GM23338 (cell line): ENCODE measurements at regions not wholly inside any gene's neighbourhood (a gene's known extent, or its start where the extent isn't known, plus 50 kb on each side); places are given as distances from the start of the nearest gene placed in this dataset.

Experiments
- ATAC-seq: fragments of 200-7000 bp; cut with Tn5 transposase; 3 replicates; pipeline ENCODE4 v1.9.1; 2020
- DNase-seq: peaks from one replicate; pipeline ENCODE4 v3.0.0-alpha.2; 2015; ENCODE audit warnings: low spot score
- H2AFZ ChIP-seq: fragments of 200-600 bp; sonication (generic); 2 replicates; pipeline ENCODE4 v1.8.0; 2016; ENCODE audit warnings: antibody characterized with exemption, mild to moderate bottlenecking, moderate library complexity
- H3F3A ChIP-seq: fragments of 200-600 bp; sonication (generic); replicated peaks from 2 replicates; pipeline ENCODE4 v1.8.0; 2017; ENCODE audit warnings: antibody characterized with exemption, mixed run types, low read depth
- H3K27ac ChIP-seq: fragments of 200-600 bp; sonication (generic); 2 replicates; pipeline ENCODE4 v1.6.1; 2016; ENCODE audit warnings: low read depth
- H3K27me3 ChIP-seq: fragments of 200-600 bp; sonication (generic); 2 replicates; pipeline ENCODE4 v1.8.0; 2016; ENCODE audit warnings: mild to moderate bottlenecking, mixed run types, moderate library complexity; ENCODE audit not compliant: insufficient read depth
- H3K36me3 ChIP-seq: fragments of 200-600 bp; sonication (generic); 2 replicates; pipeline ENCODE4 v1.8.0; 2016; ENCODE audit warnings: mild to moderate bottlenecking; ENCODE audit not compliant: insufficient read depth
- H3K4me1 ChIP-seq: fragments of 200-600 bp; sonication (generic); 2 replicates; pipeline ENCODE4 v1.8.0; 2016; ENCODE audit warnings: mild to moderate bottlenecking, moderate library complexity; ENCODE audit not compliant: insufficient read depth
- H3K4me2 ChIP-seq: fragments of 200-600 bp; sonication (generic); 2 replicates; pipeline ENCODE4 v1.7.1; 2017; ENCODE audit warnings: mixed run types
- H3K4me3 ChIP-seq: fragments of 200-600 bp; sonication (generic); 2 replicates; pipeline ENCODE4 v1.6.1; 2016; ENCODE audit warnings: mixed run types
- H3K79me2 ChIP-seq: fragments of 200-600 bp; sonication (generic); replicated peaks from 2 replicates; pipeline ENCODE4 v1.8.0; 2017; ENCODE audit warnings: mild to moderate bottlenecking; ENCODE audit not compliant: insufficient read depth
- H3K9me2 ChIP-seq: fragments of 200-600 bp; sonication (generic); 2 replicates; pipeline ENCODE4 v1.8.0; 2017; ENCODE audit not compliant: insufficient read depth
- H4K20me1 ChIP-seq: fragments of 200-600 bp; sonication (generic); replicated peaks from 2 replicates; pipeline ENCODE4 v1.8.0; 2017; ENCODE audit warnings: mild to moderate bottlenecking; ENCODE audit not compliant: insufficient read depth
- H3K27ac Mint-ChIP-seq: 2 replicates; pipeline ENCODE4 v1.8.0; 2020; ENCODE audit warnings: inconsistent platforms, mild to moderate bottlenecking, moderate library complexity, mixed read lengths
- H3K27me3 Mint-ChIP-seq: 3 replicates; pipeline ENCODE4 v1.8.0; 2022; ENCODE audit warnings: low read depth, mild to moderate bottlenecking, moderate library complexity, mixed read lengths, inconsistent platforms; ENCODE audit not compliant: insufficient read depth, poor library complexity
- H3K36me3 Mint-ChIP-seq: 3 replicates; pipeline ENCODE4 v1.8.0; 2021; ENCODE audit warnings: low read depth, mild to moderate bottlenecking, inconsistent platforms, moderate library complexity, mixed read lengths
- H3K4me1 Mint-ChIP-seq: 3 replicates; pipeline ENCODE4 v1.8.0; 2020; ENCODE audit warnings: mild to moderate bottlenecking, inconsistent platforms, mixed read lengths
- H3K4me3 Mint-ChIP-seq: 3 replicates; pipeline ENCODE4 v1.8.0; 2021; ENCODE audit warnings: moderate library complexity, mild to moderate bottlenecking, inconsistent platforms, mixed read lengths
- H3K9me3 Mint-ChIP-seq: 3 replicates; pipeline ENCODE4 v1.8.0; 2020; ENCODE audit warnings: moderate library complexity, mild to moderate bottlenecking, inconsistent platforms, mixed read lengths
- CREB1 ChIP-seq: fragments of 250-450 bp; sonication (Bioruptor Pico); IDR thresholded peaks from 2 replicates; pipeline ENCODE4 v1.5.0; 2020; ENCODE audit warnings: low read depth, mild to moderate bottlenecking, moderate library complexity
- CTCF ChIP-seq, 2 experiments: fragments of 200-600 bp in 1 of 2; sonication (generic) in 1 of 2; conservative IDR thresholded peaks; 2 replicates each; pipeline versions ENCODE4 v1.5.1 to v1.6.1; 2016 to 2017; ENCODE audit warnings: antibody characterized with exemption in 2 of 2, low read depth in 2 of 2, mild to moderate bottlenecking in 2 of 2, moderate library complexity in 1 of 2
- ETS1 ChIP-seq: IDR thresholded peaks from 2 replicates; pipeline ENCODE4 v1.6.1; 2016; ENCODE audit warnings: antibody characterized with exemption
- EZH2 ChIP-seq: fragments of 200-600 bp; sonication (generic); IDR thresholded peaks from one replicate; pipeline ENCODE4 v1.8.0; 2017; ENCODE audit warnings: antibody characterized with exemption, mild to moderate bottlenecking, low read depth; ENCODE audit not compliant: unreplicated experiment
- EZH2phosphoT487 ChIP-seq: fragments of 200-600 bp; sonication (generic); IDR thresholded peaks from one replicate; pipeline ENCODE4 v1.8.1; 2018; ENCODE audit warnings: antibody characterized with exemption; ENCODE audit not compliant: unreplicated experiment
- JUNB ChIP-seq: IDR thresholded peaks from one replicate; pipeline ENCODE4 v1.6.1; 2016; ENCODE audit warnings: antibody characterized with exemption; ENCODE audit not compliant: unreplicated experiment
- NANOG ChIP-seq: IDR thresholded peaks from 2 replicates; pipeline ENCODE4 v1.6.1; 2016; ENCODE audit warnings: antibody characterized with exemption, borderline replicate concordance
- POLR2AphosphoS5 ChIP-seq: IDR thresholded peaks from 2 replicates; pipeline ENCODE4 v1.6.1; 2016; ENCODE audit warnings: antibody characterized with exemption, low read depth
- REST ChIP-seq: IDR thresholded peaks from one replicate; pipeline ENCODE4 v1.6.1; 2018; ENCODE audit warnings: antibody characterized with exemption; ENCODE audit not compliant: unreplicated experiment
- STAT1 ChIP-seq: IDR thresholded peaks from one replicate; pipeline ENCODE4 v1.6.1; 2016; ENCODE audit warnings: antibody characterized with exemption; ENCODE audit not compliant: unreplicated experiment
- ZNF114 ChIP-seq: fragments of 250-450 bp; sonication (Bioruptor Pico); IDR thresholded peaks from 2 replicates; pipeline ENCODE4 v1.5.0; 2020; ENCODE audit warnings: mild to moderate bottlenecking, moderate library complexity
- ZNF331 ChIP-seq: fragments of 250-450 bp; sonication (Bioruptor Pico); IDR thresholded peaks from 2 replicates; pipeline ENCODE4 v1.5.0; 2020; ENCODE audit warnings: low read depth, mild to moderate bottlenecking, moderate library complexity
- ZNF462 ChIP-seq: fragments of 250-450 bp; sonication (Bioruptor Pico); IDR thresholded peaks from 2 replicates; pipeline ENCODE4 v1.5.0; 2020; ENCODE audit warnings: mild to moderate bottlenecking, moderate library complexity

GRCh38 chr13:75996582-75996981, 360.5 kb downstream of the LMO7 start:
- Mint-ChIP-seq H3K27me3 (no peaks in the 10 kb centered on the region), H3K27ac (no peak overlapping the region), H3K36me3 (no peaks in the 10 kb centered on the region), H3K4me1 (no peaks in the 10 kb centered on the region), H3K9me3 (peaks cover 4% of the 10 kb centered on the region; the same call in 1 of the 3 replicates), H3K4me3 (no peak overlapping the region)
- Histone ChIP-seq H3K36me3 (no peaks in the 10 kb centered on the region), H3K4me3 (no peak overlapping the region), H3K27ac (no peak overlapping the region), H2AFZ (no peak overlapping the region), H4K20me1 (no peaks in the 10 kb centered on the region), H3K4me1 (no peaks in the 10 kb centered on the region), H3K27me3 (no peaks in the 10 kb centered on the region), H3K4me2 (no peak overlapping the region), H3K9me2 (0 out of 2 replicates have a peak, but pooled peaks cover 3% of the 10 kb centered on the region), H3K79me2 (no peaks in the 10 kb centered on the region), H3F3A (no peaks in the 10 kb centered on the region)
- ATAC-seq, result no peak
- TF ChIP-seq EZH2, result no peak
- TF ChIP-seq CREB1, result no peak
- no peak for TF ChIP-seq POLR2AphosphoS5
- TF ChIP-seq ZNF462 (CRISPR knock-in tag), result no peak
- TF ChIP-seq JUNB, result no peak
- TF ChIP-seq NANOG, result no peak
- TF ChIP-seq EZH2phosphoT487, result no peak
- no peak for TF ChIP-seq REST
- TF ChIP-seq ZNF331 (CRISPR knock-in tag), result no peak
- no peak for TF ChIP-seq ZNF114
- no peak for TF ChIP-seq CTCF (conservative IDR thresholded peaks at IDR 0.05; ENCODE audit: low read depth in 2 of 2)
- TF ChIP-seq STAT1, result no peak
- no peak for TF ChIP-seq ETS1
- DNase-seq, result no peak
